HL-60 (cell line): ENCODE measurements at regions not wholly inside any gene's neighbourhood (a gene's known extent, or its start where the extent isn't known, plus 50 kb on each side); places are given as distances from the start of the nearest gene placed in this dataset.

Experiments
- POLR2AphosphoS5 ChIP-seq: IDR thresholded peaks from 2 replicates; pipeline ENCODE4 v1.6.1; 2012; ENCODE audit warnings: low read depth
- TF ChIP-seq, protein P1 (sequence below): IDR thresholded peaks from 2 replicates; pipeline ENCODE4 v1.6.1; 2012; ENCODE audit warnings: low read depth; ENCODE audit not compliant: insufficient replicate concordance
- TF ChIP-seq, protein P2 (sequence below): IDR thresholded peaks from one replicate; pipeline ENCODE4 v1.5.1; 2011; ENCODE audit warnings: low read length, control low read depth, inconsistent platforms; ENCODE audit not compliant: insufficient read depth

DNA sequence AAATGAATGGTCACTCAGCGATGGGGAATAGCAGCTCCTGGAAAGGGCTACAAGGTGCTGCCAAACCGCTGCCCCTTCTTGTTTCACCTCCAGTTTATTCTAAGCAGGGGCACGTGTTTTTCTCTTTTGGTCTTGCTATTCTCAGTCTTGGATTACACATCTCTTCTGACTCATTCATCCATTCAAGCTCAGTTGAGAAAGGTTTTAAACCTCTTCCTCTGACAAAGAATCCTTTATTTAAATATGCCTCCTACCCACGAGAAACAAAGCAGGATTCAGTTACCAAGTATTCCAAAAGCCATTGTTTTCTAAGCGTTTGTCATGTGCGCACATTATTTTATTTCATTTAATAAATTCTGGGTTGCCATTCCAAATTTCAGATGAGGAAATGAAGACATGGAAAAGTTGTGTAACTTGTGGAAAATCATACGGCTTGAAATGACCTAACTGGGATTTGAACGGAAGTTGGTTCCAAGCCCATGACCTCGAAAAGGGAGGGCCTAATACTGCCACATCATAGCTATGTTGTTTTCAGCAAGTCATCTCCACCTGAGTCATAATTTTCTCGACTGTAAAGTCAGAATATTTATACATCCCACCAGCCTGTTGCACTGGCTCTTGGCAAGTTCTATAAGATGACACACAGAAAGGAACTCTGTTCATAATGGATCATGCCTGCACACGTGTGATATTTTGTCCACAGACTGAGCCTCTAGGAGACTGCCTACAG is 292.0 kb upstream of the SLCO3A1 start:
- TF ChIP-seq, protein P1, sequence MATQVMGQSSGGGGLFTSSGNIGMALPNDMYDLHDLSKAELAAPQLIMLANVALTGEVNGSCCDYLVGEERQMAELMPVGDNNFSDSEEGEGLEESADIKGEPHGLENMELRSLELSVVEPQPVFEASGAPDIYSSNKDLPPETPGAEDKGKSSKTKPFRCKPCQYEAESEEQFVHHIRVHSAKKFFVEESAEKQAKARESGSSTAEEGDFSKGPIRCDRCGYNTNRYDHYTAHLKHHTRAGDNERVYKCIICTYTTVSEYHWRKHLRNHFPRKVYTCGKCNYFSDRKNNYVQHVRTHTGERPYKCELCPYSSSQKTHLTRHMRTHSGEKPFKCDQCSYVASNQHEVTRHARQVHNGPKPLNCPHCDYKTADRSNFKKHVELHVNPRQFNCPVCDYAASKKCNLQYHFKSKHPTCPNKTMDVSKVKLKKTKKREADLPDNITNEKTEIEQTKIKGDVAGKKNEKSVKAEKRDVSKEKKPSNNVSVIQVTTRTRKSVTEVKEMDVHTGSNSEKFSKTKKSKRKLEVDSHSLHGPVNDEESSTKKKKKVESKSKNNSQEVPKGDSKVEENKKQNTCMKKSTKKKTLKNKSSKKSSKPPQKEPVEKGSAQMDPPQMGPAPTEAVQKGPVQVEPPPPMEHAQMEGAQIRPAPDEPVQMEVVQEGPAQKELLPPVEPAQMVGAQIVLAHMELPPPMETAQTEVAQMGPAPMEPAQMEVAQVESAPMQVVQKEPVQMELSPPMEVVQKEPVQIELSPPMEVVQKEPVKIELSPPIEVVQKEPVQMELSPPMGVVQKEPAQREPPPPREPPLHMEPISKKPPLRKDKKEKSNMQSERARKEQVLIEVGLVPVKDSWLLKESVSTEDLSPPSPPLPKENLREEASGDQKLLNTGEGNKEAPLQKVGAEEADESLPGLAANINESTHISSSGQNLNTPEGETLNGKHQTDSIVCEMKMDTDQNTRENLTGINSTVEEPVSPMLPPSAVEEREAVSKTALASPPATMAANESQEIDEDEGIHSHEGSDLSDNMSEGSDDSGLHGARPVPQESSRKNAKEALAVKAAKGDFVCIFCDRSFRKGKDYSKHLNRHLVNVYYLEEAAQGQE, result no peak
- TF ChIP-seq, protein P2, sequence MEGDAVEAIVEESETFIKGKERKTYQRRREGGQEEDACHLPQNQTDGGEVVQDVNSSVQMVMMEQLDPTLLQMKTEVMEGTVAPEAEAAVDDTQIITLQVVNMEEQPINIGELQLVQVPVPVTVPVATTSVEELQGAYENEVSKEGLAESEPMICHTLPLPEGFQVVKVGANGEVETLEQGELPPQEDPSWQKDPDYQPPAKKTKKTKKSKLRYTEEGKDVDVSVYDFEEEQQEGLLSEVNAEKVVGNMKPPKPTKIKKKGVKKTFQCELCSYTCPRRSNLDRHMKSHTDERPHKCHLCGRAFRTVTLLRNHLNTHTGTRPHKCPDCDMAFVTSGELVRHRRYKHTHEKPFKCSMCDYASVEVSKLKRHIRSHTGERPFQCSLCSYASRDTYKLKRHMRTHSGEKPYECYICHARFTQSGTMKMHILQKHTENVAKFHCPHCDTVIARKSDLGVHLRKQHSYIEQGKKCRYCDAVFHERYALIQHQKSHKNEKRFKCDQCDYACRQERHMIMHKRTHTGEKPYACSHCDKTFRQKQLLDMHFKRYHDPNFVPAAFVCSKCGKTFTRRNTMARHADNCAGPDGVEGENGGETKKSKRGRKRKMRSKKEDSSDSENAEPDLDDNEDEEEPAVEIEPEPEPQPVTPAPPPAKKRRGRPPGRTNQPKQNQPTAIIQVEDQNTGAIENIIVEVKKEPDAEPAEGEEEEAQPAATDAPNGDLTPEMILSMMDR, result no peak
- no peak for TF ChIP-seq POLR2AphosphoS5
